SK-N-DZ (cell line): ENCODE measurements at regions not wholly inside any gene's neighbourhood (a gene's known extent, or its start where the extent isn't known, plus 50 kb on each side); places are given as distances from the start of the nearest gene placed in this dataset.
"Not testable (repeated sequence)": the region's sequence is repeated elsewhere in the genome, so short reads cannot be mapped to it uniquely, and the experiment has no call there.

ENCODE experiments used
- DNase-seq: peaks from one replicate; pipeline ENCODE4 v3.0.0-alpha.2; 2015; ENCODE audit warnings: low spot score

- DNase-seq, result no peak
Observed at GRCh38 chr13:101003566-101003965, 329.0 kb upstream of the TMTC4 start.

GRCh38 chr13:100989392-100989791, 314.8 kb upstream of the TMTC4 start:
- no peak for DNase-seq

- no peak for DNase-seq
Observed at GRCh38 chr13:100988921-100989320, 314.3 kb upstream of the TMTC4 start.

- no peak for DNase-seq
Observed at GRCh38 chr13:100987948-100988347, 313.4 kb upstream of the TMTC4 start.

GRCh38 chr13:100986571-100986970, 312.0 kb upstream of the TMTC4 start:
- no peak for DNase-seq

GRCh38 chr13:100984085-100984705, 309.6 kb upstream of the TMTC4 start:
- no peak for DNase-seq

- DNase-seq, result no peak
Observed at GRCh38 chr13:100983111-100983510, 308.5 kb upstream of the TMTC4 start.

GRCh38 chr13:100980171-100980570, 305.6 kb upstream of the TMTC4 start:
- no peak for DNase-seq

GRCh38 chr13:100977841-100978240, 303.2 kb upstream of the TMTC4 start:
- DNase-seq, result no peak

- DNase-seq, result no peak
Observed at GRCh38 chr13:100976993-100977392, 302.4 kb upstream of the TMTC4 start.

- DNase-seq, result not testable (repeated sequence)
Observed at GRCh38 chr13:100975666-100976065, 301.1 kb upstream of the TMTC4 start.

- no peak for DNase-seq
Observed at GRCh38 chr13:100962585-100962984, 288.0 kb upstream of the TMTC4 start.

- DNase-seq, result no peak
Observed at GRCh38 chr13:100961186-100961585, 286.6 kb upstream of the TMTC4 start.

GRCh38 chr13:100958831-100959230, 284.2 kb upstream of the TMTC4 start:
- no peak for DNase-seq

GRCh38 chr13:100957741-100958140, 283.1 kb upstream of the TMTC4 start:
- no peak for DNase-seq

- DNase-seq, result no peak
Observed at GRCh38 chr13:100954430-100955305, 280.1 kb upstream of the TMTC4 start.

- DNase-seq, result no peak
Observed at GRCh38 chr13:100951016-100951415, 276.4 kb upstream of the TMTC4 start.

- DNase-seq, result not testable (repeated sequence)
Observed at GRCh38 chr13:100948937-100949336, 274.3 kb upstream of the TMTC4 start.

- DNase-seq, result no peak
Observed at GRCh38 chr13:100946588-100946987, 272.0 kb upstream of the TMTC4 start.

GRCh38 chr13:100944791-100945345, 270.3 kb upstream of the TMTC4 start:
- DNase-seq, result no peak

- DNase-seq, result no peak
Observed at GRCh38 chr13:100942742-100943141, 268.1 kb upstream of the TMTC4 start.
